ENCODE measurements at regions not wholly inside any gene's neighbourhood (a gene's known extent, or its start where the extent isn't known, plus 50 kb on each side); places are given as distances from the start of the nearest gene placed in this dataset.

DNA sequence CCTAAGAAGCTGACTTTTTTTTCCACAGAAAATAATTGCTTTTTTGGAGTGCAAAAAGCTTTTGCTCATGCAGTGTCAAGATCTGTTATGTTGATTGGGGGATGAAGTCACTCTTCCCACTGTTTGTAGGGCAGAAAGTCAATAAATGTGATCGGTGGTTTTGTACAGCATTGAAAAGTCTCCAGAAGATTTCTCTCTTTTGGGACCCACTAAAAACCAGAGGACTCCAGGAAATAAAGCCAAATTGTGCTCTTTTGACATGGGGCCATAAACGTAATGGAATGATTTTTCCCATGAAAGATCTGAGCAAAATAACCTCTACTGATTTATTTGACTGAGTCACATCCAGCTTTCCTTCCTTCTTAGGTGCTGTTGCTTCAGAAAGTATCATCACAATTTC, 122.5 kb downstream of the SNAPC1 start:
- TF ChIP-seq, protein P1, sequence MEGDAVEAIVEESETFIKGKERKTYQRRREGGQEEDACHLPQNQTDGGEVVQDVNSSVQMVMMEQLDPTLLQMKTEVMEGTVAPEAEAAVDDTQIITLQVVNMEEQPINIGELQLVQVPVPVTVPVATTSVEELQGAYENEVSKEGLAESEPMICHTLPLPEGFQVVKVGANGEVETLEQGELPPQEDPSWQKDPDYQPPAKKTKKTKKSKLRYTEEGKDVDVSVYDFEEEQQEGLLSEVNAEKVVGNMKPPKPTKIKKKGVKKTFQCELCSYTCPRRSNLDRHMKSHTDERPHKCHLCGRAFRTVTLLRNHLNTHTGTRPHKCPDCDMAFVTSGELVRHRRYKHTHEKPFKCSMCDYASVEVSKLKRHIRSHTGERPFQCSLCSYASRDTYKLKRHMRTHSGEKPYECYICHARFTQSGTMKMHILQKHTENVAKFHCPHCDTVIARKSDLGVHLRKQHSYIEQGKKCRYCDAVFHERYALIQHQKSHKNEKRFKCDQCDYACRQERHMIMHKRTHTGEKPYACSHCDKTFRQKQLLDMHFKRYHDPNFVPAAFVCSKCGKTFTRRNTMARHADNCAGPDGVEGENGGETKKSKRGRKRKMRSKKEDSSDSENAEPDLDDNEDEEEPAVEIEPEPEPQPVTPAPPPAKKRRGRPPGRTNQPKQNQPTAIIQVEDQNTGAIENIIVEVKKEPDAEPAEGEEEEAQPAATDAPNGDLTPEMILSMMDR (IDR thresholded peaks at IDR 0.05), result no peak
- TF ChIP-seq ZFX (IDR thresholded peaks at IDR 0.05; ENCODE audit: borderline replicate concordance), result no peak

All from 22Rv1 (cell line).